HG02642 (cell line): ENCODE measurements at regions not wholly inside any gene's neighbourhood (a gene's known extent, or its start where the extent isn't known, plus 50 kb on each side); places are given as distances from the start of the nearest gene placed in this dataset.

Experiments
- ATAC-seq: cut with Tn5 transposase; IDR thresholded peaks from one replicate; pipeline ENCODE4 v1.9.1; 2021; ENCODE audit warnings: mild to moderate bottlenecking; ENCODE audit not compliant: unreplicated experiment, poor library complexity

DNA sequence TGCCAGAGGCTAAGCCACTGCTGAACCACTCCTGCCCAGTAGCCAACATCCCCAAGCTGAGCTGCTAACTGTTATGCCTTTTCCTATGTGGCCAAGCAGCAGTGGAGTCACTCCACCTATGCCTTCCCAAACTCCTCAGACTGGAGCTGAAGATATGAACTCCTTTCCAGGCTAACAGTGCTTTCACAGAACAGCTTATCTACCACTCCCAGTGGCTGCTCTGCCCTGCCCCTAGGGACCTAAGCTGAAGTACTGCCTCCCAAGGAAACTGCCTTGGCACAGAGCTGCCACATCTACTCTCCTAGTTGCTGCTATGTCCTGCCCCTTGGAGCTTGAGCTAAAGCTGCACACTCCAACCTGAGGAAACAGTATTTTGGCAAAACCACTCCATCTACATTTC lies 275.9 kb downstream of the RBM43 start:
- no peak for ATAC-seq

DNA sequence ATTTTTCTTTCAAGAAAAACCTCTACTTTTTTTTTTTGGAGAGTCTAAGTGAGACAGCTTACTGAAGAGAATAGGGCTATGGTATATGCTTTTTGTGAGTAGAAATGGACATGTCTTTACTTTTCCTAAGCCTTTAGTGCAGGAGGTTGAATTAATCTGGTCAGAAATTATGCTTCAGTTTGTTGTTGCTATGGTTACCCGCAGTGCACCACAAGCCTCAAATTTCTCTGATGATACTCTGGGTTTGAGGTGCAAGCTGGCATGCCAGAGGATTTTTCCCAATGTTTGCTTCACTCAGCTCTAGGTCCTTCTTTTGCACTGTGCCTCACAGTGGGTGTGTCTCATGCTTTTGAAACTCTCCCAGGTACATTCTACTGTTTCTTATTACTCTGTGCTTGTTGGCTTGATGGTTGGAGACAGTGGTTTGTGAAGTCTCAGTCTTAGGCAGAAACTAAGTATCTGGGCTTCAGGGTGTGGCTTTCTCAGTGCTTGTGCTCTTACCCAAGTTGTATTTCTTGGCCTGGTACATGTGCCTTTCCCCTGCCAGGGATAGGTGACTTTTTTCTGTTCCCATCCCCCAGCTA lies 278.3 kb downstream of the RBM43 start:
- no peak for ATAC-seq

DNA sequence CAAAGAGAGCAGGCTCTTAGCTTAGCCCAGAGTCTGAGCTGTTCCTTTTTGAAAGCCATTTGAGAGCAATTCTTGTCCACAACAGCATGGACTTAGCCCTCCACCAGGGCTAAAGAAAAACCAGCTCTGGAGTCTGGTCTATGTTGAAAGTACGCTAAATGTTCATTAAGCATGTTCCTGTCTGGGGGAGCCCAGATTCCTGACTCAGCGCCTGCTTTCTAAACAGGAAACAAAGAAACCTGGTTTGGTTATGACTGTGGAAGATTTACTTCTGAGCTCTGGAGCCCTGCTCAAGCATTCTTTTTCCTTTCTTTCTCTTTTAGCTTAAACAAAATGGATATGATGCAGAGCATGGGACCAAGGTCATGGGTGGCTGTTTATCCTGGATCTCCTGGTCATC lies 279.8 kb downstream of the RBM43 start:
- ATAC-seq = no peak

DNA sequence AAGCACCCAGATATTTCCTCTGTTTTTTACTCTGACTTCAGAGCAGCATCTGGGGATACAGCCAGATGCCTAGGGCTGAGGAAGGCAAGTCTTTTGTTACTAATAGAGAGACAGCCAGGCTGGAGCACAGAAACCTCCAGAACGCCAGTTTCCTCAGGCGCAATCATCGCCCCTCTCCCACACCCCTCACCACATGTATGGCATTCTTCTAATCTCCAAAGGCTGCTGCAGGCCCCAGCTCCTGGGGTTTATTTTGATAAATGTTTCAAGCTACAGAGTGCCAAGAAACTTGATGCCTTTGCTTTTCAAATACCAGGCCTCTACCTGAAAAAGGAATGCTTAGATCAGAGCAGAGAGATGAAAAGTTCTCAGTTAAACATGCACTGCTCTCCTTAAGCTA lies 283.6 kb downstream of the RBM43 start:
- no peak for ATAC-seq

DNA sequence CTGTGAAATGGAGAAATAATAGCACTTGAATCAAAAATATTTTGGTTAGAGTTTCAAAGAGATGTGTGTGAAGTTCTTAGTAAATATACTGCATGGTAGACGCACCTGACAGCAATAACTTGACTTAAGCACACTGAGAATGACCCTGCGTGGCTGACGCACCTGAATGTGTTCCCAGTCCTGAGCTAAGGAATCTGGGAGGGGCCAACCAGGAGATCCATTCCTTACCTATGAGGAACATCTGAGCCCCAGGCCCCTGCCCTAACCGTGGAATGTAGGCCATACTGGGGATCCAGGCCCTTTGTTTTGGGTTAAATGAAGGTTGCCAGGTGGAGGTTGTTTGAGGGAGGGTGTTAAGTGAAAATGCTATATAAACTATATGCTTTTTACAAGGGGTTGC lies 284.4 kb downstream of the RBM43 start:
- no peak for ATAC-seq

DNA sequence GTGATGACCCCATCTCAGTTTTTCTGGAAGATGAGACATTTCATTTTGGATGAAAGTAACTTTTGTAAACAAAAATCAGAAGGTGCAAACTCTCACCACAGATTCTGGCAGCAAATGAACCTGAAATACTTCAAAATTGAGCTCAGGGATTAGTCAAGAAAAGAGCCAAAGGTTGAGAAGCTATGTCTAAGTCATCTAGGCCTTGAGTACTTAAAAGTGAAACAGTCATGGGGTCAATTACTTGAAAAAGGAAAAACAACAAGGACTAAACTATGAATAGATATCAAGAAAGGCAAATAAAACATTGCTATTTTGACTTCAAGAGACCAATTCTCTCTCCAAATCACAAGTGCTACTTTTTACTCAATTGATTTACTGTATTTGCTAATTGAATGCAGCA lies 285.1 kb downstream of the RBM43 start:
- ATAC-seq = no peak

DNA sequence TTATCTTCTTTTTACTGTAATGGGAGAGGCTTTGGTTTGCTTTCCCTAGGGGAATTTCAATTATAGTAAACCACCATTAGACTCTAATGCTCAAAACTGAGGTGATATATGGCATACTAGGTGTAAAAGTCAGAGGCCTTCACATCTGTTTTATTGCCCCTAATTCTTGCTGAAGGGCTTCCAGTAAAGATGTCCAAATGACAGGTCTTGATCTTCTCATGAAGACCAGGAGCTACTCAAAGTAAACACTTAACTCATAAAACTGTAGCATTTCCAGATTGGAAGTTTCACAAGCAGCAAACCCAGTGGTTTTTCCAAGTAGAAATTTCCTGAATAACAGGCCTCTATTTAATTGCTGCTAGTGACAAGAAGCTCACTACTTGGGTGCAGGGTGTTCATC lies 286.8 kb downstream of the RBM43 start:
- no peak for ATAC-seq

DNA sequence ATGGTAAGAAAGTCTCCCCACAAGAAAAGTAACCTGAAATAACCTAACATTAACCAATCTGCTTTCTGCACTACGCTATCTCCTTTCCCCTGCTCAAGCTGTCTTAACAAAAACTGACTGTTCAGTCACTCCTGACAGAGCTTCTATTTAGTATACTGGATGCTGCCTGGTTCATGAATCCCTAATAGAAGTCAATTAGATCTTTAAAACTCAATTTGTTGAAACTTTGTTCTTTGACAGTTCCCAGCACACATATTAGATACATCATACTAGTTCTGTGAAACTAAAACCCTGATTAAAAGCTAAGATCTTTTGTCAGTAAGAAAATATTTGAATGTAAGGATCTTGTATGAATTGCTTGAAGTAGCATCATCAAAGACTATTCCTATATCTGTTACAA lies 287.4 kb downstream of the RBM43 start:
- ATAC-seq = no peak

DNA sequence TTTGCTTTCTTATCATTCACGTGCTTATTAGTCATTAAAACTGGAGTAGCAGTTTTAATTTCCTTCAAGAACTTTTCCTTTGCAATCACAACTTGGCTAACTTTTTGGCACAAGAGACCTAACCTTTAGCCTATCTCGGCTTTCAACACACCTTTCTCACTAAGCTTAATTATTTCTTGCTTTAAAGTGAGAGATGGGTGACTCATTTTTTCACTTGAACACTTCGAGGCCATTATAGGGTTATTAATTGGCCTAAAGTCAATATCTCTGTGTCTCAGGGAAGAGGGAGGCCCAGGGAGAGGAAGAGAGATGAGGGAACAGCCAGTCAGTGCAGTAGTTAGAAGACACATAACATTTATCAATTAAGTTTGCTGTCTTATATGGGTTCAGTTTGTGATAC lies 289.8 kb downstream of the RBM43 start:
- ATAC-seq = no peak

DNA sequence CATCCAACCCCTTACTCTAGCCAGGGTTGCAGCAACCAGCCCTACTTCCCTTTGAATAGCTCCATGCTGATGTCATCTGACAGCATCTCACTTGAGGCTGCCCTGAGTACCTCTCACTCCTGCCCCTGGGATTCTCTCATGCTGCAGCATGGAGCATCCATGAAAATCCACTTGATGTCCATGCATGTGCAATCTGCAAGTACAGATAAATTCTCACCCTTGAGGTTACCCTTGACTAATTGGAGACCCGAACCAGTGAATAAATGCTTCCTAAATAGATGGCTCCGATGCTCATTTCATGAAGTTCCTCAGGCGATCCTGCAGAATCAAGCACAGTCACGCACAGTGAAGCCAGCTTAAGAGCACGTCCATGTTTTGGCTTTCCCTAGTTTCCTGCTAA lies 298.3 kb downstream of the RBM43 start:
- ATAC-seq = no peak

DNA sequence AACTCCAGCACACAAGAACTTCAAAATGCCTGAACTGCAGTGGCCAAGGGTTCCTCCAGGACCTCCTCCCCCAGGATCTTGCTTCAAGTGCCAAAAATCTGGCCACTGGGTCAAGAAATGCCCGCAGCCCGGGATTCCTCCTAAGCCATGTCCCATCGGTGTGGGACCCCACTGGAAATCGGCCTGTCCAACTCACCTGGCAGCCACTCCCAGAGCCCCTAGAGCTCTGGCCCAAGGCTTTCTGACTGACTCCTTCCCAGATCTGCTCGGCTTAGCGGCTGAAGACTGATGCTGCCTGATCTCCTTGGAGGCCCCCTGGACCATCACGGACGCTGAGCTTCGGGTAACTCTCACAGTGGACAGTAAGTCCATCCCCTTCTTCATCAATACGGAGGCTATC lies 306.4 kb downstream of the RBM43 start:
- no peak for ATAC-seq

DNA sequence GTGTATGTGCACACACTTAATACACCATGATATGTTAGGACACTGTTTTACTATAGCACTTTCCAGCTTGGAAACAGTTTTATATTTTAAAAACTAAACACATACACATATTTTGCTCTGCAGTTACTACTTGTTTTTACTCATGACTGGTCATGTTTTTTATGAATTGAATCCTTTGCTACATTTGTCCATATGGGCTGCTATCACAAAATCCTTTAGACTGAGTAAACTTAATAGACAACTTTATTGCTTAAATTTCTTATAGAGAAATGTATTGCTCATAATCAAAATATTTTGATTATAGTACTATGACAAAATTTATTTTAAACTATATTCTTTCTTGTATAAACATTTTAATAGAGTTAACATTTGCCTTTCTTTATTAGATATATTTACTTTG lies 314.8 kb downstream of the RBM43 start:
- ATAC-seq = no peak

DNA sequence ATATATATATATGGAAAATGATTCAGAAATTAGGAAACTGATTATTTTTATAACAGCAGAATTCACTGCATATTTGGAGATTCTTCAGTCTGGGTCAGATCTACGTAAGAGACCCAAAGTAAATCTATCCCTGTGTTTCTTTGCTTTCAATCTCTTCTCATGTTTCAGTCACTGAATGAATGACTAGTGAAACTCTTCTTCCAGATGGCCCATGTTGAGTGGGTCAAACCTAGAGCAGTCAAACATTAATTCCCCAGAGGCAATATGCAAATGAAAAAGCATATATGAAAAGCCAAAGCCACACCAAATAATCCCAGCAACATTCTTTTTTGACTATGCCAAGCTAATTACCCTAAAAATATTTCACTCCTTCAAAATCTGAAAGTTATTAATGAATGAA lies 317.3 kb downstream of the RBM43 start:
- no peak for ATAC-seq

DNA sequence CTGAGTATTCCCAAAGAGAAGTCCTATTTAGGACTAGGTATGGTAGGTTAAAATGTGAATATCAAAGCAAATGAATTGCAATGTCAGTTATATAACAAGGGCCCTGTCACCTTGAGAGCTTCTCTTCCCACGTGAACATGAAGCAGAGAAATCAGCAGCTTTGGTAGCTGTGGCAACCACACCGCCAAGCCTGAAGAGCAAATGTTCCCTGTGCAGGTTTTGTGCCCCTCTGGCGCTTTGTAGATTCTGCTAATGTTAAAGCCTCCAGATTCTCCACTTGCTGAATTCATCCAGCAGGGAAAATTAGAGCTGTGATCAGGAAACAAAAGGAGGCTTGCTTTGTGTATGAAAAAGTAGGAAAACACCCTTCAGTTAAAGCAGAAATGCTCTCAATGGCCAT lies 322.6 kb downstream of the RBM43 start:
- no peak for ATAC-seq

DNA sequence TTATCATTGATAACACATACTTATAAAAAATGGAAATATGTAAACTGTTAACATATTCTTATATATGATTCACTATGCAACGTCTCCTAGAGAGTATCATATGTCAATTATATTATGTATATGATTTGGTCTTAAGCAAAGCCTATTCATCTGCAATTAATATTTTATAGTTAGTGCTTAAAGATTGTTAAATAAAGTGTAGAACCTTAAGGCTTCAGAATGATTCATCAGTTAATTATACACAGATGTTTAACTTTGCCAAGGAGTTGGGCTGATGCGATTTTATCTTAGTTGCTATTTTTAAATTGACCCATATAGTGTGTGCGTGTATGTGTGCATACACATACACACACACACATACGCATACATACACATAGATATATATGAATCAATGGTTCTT lies 323.1 kb downstream of the RBM43 start:
- no peak for ATAC-seq

DNA sequence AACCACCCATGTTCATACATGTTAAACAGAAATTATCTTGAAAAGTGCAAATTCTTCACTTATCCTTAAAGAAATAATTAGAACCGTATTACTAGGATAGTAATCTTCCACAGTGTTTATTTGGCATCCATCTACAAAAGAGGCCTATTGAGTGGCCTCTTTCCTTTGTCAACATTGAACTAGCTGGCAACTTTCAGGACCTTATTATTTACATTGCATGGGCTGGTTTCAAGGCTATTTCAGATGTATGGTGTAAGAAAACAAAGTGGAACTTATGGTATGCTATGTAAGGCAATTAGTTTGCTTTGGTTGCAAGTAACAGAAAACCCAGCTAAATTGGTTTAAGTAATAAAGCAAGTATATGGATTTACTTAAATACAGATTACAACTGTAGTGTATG lies 324.6 kb downstream of the RBM43 start:
- ATAC-seq = no peak

DNA sequence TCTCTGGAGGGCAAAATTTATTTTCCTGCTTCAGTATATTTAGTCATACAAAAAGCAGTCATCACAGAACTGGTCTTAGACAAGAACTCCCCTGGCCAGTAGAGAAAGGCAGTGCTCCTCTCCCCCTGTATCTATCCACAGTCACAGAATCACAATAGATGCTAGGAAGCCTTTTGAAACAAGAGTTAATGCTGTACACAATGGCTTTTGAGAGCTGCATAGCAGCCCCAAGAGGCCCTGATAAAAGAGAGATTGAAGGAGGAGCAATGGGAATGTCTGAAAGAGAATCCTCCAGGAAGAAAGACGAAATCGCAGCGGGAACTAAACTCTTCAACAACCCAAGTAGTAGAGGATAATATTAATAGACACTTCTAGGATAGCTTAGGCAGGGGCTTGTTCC lies 330.2 kb downstream of the RBM43 start:
- no peak for ATAC-seq

DNA sequence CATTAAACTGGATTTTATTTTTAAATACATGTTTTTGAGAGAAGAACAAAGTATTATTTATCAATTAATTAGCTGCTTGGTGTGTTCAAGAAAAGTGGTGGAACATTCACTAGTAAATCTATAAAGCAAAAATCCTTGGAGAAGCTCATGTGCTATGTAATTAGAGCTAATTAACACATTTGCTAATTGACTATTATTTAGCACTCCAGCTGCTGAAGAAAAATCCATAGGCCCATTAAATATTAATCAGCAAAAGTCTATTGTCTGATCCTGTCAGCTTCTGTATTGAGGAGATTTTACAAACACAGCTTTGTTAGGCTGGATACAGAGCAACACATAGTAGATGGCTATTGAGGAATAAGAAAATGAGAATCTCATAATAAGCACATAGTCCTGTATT lies 336.1 kb downstream of the RBM43 start:
- ATAC-seq = no peak

DNA sequence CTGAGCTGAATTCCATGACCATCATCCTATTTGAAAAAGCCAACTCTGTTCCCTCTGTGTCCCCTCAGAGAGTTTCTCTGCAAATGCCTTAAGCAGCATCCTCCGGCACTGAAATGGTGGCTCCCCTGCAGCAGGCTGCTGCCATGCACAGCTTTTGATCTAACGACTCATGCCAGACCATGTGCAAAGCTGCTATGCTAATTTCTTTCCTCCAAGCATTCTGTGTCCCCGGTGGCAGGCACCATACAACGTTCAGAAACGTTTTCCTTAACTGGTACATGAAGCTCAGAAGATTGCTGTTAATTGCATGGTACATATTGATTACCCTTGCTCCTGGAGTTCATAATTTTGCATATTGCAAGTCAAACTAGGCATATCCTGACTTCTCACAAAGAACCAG lies 336.8 kb downstream of the RBM43 start:
- ATAC-seq = no peak

DNA sequence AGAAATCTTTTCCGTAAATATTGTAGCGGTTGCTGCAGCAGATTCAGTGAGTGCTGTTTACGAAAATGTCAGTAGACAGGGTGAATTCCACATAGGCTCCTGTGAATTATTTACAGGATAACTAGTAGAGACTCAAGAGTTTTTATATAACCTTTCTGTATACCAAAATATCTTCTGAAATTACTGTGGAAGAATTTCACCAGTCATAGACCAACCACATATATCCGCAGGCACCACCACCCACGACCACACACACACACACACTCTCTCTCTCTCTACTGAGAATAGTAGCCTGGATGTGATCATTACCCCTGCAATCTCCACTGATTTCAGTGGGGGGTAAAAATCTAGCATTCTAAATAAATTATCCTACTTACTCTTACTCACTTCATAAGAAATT lies 341.8 kb downstream of the RBM43 start:
- no peak for ATAC-seq

DNA sequence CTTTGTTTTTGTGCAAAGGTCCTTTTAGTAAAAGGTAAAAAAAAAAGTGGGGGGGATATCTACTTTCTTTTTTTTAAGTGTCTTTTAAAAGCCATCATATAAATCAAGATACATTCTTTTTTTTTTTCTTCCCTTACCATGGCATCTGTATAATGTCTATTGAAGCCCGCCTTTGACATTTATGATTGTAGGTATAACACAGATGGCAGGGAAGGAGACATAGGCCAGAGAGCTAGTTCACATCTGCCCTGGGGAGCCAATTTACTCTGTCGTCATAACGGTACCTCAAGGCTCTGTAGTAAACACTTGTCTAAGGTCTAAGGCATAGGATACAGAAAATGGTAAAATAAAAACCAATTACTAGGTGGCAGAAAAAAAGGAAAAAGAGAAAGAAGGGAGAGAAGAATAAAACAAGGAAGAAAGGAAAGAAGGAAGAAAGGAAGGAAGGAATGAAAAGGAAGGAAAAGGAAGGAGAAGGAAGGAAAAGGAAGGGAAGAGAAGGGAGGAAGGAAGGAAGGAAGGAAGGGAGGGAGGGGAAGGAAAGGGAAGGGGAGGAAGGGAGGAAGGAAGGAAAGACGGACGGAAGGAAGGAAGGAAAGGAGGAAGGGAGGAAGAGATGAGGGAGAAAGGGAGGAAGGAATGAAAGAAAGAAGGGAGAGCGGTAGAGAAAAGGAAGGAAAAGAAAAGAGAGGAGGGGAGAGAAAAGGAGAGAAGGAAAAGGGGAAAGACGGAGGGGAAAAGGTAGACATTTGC lies 343.5 kb downstream of the RBM43 start:
- no peak for ATAC-seq
